CD4-positive, alpha-beta T cell (primary cell): ENCODE measurements at regions not wholly inside any gene's neighbourhood (a gene's known extent, or its start where the extent isn't known, plus 50 kb on each side); places are given as distances from the start of the nearest gene placed in this dataset.

ENCODE experiments used
- ATAC-seq: fragments of 200-7000 bp; cut with Tn5 transposase; one replicate; pipeline ENCODE4 v1.10.0; 2022; ENCODE audit warnings: mild to moderate bottlenecking; ENCODE audit not compliant: poor library complexity
- CTCF ChIA-PET: fragments of 350-600 bp; sonication (Branson Sonifier 250); formaldehyde crosslinking; loops from one replicate; lab custom pipeline; 2021; ENCODE audit warnings: antibody characterized with exemption, inconsistent platforms; lab: Charles Lee
- POLR2A ChIA-PET: fragments of 350-600 bp; sonication (Branson Sonifier 250); formaldehyde crosslinking; loops from one replicate; lab custom pipeline; 2021; ENCODE audit warnings: antibody characterized with exemption, inconsistent platforms; lab: Charles Lee
- DNase-seq, 14 experiments: peaks; one replicate each; pipeline ENCODE4 v3.0.0-alpha.2; 2013 to 2020; ENCODE audit warnings: mixed read lengths in 2 of 14
- H3K27ac ChIP-seq, 2 donors: one replicate each; pipeline versions ENCODE4 v1.5.1 to v1.7.0; 2013; ENCODE audit warnings: low read length in 2 of 2, low read depth in 1 of 2, mild to moderate bottlenecking in 1 of 2
- H3K27me3 ChIP-seq, 2 experiments: 1 replicate in 1 of 2; 2 replicates in 1 of 2; pipeline versions ENCODE4 v1.6.1 to v1.7.0; 2013; ENCODE audit warnings: low read length in 2 of 2, control low read depth in 1 of 2, mild to moderate bottlenecking in 1 of 2, moderate library complexity in 1 of 2; ENCODE audit not compliant: insufficient read depth in 2 of 2, control insufficient read depth in 1 of 2
- H3K36me3 ChIP-seq: one replicate; pipeline ENCODE4 v1.6.1; 2013; ENCODE audit warnings: low read length, control low read depth; ENCODE audit not compliant: insufficient read depth
- H3K4me1 ChIP-seq: one replicate; pipeline ENCODE4 v1.6.1; 2013; ENCODE audit warnings: low read length, control low read depth; ENCODE audit not compliant: insufficient read depth
- H3K4me3 ChIP-seq: one replicate; pipeline ENCODE4 v1.5.1; 2013; ENCODE audit warnings: mild to moderate bottlenecking, low read length, moderate library complexity
- H3K9me3 ChIP-seq, 2 experiments: 1 replicate in 1 of 2; 2 replicates in 1 of 2; pipeline versions ENCODE4 v1.6.1 to v1.7.0; 2013; ENCODE audit warnings: low read length in 2 of 2, mild to moderate bottlenecking in 2 of 2, control low read depth in 1 of 2, moderate library complexity in 1 of 2; ENCODE audit not compliant: control insufficient read depth in 1 of 2, insufficient read depth in 1 of 2
- H3K27ac Mint-ChIP-seq: one replicate; pipeline ENCODE4 v1.8.0; 2020; ENCODE audit warnings: mixed read lengths
- H3K27me3 Mint-ChIP-seq: one replicate; pipeline ENCODE4 v1.8.0; 2021; ENCODE audit warnings: mixed read lengths
- H3K36me3 Mint-ChIP-seq: one replicate; pipeline ENCODE4 v1.8.0; 2021; ENCODE audit warnings: low read depth, mixed read lengths
- H3K4me1 Mint-ChIP-seq: one replicate; pipeline ENCODE4 v1.8.0; 2021; ENCODE audit warnings: low read depth, mixed read lengths
- H3K4me3 Mint-ChIP-seq: one replicate; pipeline ENCODE4 v1.8.0; 2020; ENCODE audit warnings: mild to moderate bottlenecking, mixed read lengths
- H3K9me3 Mint-ChIP-seq: one replicate; pipeline ENCODE4 v1.8.0; 2020; ENCODE audit warnings: mixed read lengths
- CTCF ChIP-seq: fragments of 200-600 bp; IDR thresholded peaks from one replicate; pipeline ENCODE4 v1.8.0; 2022; ENCODE audit warnings: antibody characterized with exemption, mild to moderate bottlenecking
- intact Hi-C, 2 experiments: fragments of 100-400 bp; cut with DNase I in 1 of 2; cut with micrococcal nuclease in 1 of 2; formaldehyde crosslinking; loops; one replicate each; pipeline versions ENCODE4 v1.15.1 to v1.9.0; 2023 to 2025; cut with DNase I, micrococcal nuclease

- H3K27ac Mint-ChIP-seq: no peak overlapping the region
- Histone ChIP-seq H3K4me1 (no peaks in the 10 kb centered on the region), H3K36me3 (no peaks in the 10 kb centered on the region), H3K27ac (no peak overlapping the region), H3K27me3 (no peaks in the 10 kb centered on the region), H3K9me3 (no peaks in the 10 kb centered on the region), H3K4me3 (no peak overlapping the region)
- H3K36me3 Mint-ChIP-seq: no peaks in the 10 kb centered on the region
- CTCF ChIA-PET: no interaction called here
- ATAC-seq: no peak
- H3K4me1 Mint-ChIP-seq: no peaks in the 10 kb centered on the region
- no peak for DNase-seq
- POLR2A ChIA-PET: no interaction called here
- intact Hi-C loops: no loop called here
- no peaks in the 10 kb centered on the region for H3K9me3 Mint-ChIP-seq
- H3K4me3 Mint-ChIP-seq: no peak overlapping the region
- no peaks in the 10 kb centered on the region for H3K27me3 Mint-ChIP-seq
- no peak for TF ChIP-seq CTCF
These were observed 308.8 kb downstream of the TEX13C start for GRCh38 chrX:125628435-125628834.

- Mint-ChIP-seq H3K4me3 (no peak overlapping the region), H3K4me1 (no peaks in the 10 kb centered on the region), H3K27me3 (no peaks in the 10 kb centered on the region), H3K27ac (no peak overlapping the region), H3K36me3 (no peaks in the 10 kb centered on the region), H3K9me3 (no peaks in the 10 kb centered on the region)
- H3K4me1 ChIP-seq: no peaks in the 10 kb centered on the region
- H3K9me3 ChIP-seq: no peaks in the 10 kb centered on the region
- ChIA-PET POLR2A (no interaction called here), CTCF (no interaction called here)
- DNase-seq (no peak), ATAC-seq (no peak)
- H3K36me3 ChIP-seq: no peaks in the 10 kb centered on the region
- TF ChIP-seq CTCF: no peak
- H3K4me3 ChIP-seq: no peak overlapping the region
- no peaks in the 10 kb centered on the region for H3K27me3 ChIP-seq
- intact Hi-C loops: no loop called here
- H3K27ac ChIP-seq: no peak overlapping the region
These were observed 321.7 kb downstream of the TEX13C start for GRCh38 chrX:125641405-125641804.

DNA sequence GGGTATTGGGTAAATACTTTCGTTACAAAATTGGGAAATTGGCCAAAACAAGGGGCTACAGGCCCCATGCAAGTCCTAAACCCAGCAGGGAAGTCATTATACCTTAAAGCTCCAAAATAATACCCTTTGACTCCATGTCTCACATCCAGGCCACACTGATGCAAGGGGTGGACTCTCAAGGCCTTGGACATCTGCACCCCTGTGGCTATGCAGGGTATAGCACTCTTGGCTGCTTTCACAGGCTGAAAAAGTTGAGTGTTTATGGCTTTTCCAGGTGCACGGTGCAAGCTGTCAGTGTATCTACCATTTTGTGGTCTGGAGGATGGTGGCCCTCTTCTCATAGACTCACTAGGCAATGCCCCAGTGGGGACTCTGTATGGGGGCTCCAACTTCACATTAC, 326.5 kb downstream of the TEX13C start:
- no peaks in the 10 kb centered on the region for H3K27me3 ChIP-seq
- H3K36me3 ChIP-seq: no peaks in the 10 kb centered on the region
- no peaks in the 10 kb centered on the region for H3K4me1 ChIP-seq
- Mint-ChIP-seq H3K27ac (no peak overlapping the region), H3K36me3 (no peaks in the 10 kb centered on the region), H3K9me3 (no peaks in the 10 kb centered on the region), H3K4me3 (no peak overlapping the region), H3K4me1 (no peaks in the 10 kb centered on the region), H3K27me3 (no peaks in the 10 kb centered on the region)
- ChIA-PET POLR2A (no interaction called here), CTCF (no interaction called here)
- ATAC-seq (no peak), DNase-seq (no peak)
- no peaks in the 10 kb centered on the region for H3K9me3 ChIP-seq
- no peak overlapping the region for H3K4me3 ChIP-seq
- no peak for TF ChIP-seq CTCF
- intact Hi-C loops: no loop called here
- no peak overlapping the region for H3K27ac ChIP-seq
